LNCaP clone FGC (cell line): ENCODE measurements at regions not wholly inside any gene's neighbourhood (a gene's known extent, or its start where the extent isn't known, plus 50 kb on each side); places are given as distances from the start of the nearest gene placed in this dataset.
A peak's percentile ranks its signal among the peaks of the same experiment; 100 is the strongest.

Experiments
- DNase-seq: peaks from one replicate; pipeline ENCODE4 v3.0.0-alpha.2; 2011; ENCODE audit warnings: low read depth
- H3K4me3 ChIP-seq: 2 replicates; pipeline ENCODE4 v1.5.1; 2011; ENCODE audit warnings: mild to moderate bottlenecking, low read depth, low read length, control low read depth
- CTCF ChIP-seq: IDR thresholded peaks from 2 replicates; pipeline ENCODE4 v1.5.1; 2012; ENCODE audit warnings: mild to moderate bottlenecking; ENCODE audit not compliant: control insufficient read depth, insufficient read depth; ENCODE audit errors: extremely low read depth

- no peak overlapping the region for H3K4me3 ChIP-seq
- no peak for DNase-seq
- no peak for TF ChIP-seq CTCF
Observed at GRCh38 chr2:19747310-19748072, 154.3 kb downstream of the TTC32 start.

- TF ChIP-seq CTCF: peak; percentile 49
- no peak overlapping the region for H3K4me3 ChIP-seq
- no peak for DNase-seq
Observed at GRCh38 chr2:19746611-19747309, 155.0 kb downstream of the TTC32 start.

- H3K4me3 ChIP-seq: no peak overlapping the region
- no peak for DNase-seq
- no peak for TF ChIP-seq CTCF
Observed at GRCh38 chr2:19746137-19746600, 155.6 kb downstream of the TTC32 start.

GRCh38 chr2:19745318-19746136, 156.3 kb downstream of the TTC32 start:
- no peak for DNase-seq
- TF ChIP-seq CTCF: no peak
- H3K4me3 ChIP-seq: no peak overlapping the region

- TF ChIP-seq CTCF: no peak
- H3K4me3 ChIP-seq: no peak overlapping the region
- DNase-seq: no peak
Observed at GRCh38 chr2:19744456-19745199, 157.2 kb downstream of the TTC32 start.

- DNase-seq: no peak
- TF ChIP-seq CTCF: no peak
- no peak overlapping the region for H3K4me3 ChIP-seq
Observed at GRCh38 chr2:19743641-19744040, 158.1 kb downstream of the TTC32 start.
